ENCODE measurements at regions not wholly inside any gene's neighbourhood (a gene's known extent, or its start where the extent isn't known, plus 50 kb on each side); places are given as distances from the start of the nearest gene placed in this dataset.

DNA sequence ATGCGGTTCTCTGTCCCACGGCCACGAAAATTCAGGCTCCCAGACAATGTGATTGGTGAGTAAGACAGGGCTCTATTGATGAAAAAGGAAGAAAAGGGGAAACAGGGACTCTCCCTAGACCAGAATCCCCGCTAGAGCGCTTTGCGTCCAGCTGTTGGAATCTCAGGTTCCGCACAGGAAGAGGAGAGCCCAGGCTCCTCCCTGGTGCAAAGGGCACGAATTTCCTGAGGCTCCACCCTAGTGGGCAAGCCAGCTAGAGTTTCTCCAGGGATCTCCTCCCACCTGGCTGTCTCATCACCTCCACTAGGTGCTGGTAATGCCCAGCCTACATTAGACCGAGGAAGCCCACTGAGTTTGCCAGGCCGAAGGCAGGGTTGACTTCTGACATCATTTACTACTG is 135.9 kb upstream of the SOX4 start:
- TF ChIP-seq, protein P1, sequence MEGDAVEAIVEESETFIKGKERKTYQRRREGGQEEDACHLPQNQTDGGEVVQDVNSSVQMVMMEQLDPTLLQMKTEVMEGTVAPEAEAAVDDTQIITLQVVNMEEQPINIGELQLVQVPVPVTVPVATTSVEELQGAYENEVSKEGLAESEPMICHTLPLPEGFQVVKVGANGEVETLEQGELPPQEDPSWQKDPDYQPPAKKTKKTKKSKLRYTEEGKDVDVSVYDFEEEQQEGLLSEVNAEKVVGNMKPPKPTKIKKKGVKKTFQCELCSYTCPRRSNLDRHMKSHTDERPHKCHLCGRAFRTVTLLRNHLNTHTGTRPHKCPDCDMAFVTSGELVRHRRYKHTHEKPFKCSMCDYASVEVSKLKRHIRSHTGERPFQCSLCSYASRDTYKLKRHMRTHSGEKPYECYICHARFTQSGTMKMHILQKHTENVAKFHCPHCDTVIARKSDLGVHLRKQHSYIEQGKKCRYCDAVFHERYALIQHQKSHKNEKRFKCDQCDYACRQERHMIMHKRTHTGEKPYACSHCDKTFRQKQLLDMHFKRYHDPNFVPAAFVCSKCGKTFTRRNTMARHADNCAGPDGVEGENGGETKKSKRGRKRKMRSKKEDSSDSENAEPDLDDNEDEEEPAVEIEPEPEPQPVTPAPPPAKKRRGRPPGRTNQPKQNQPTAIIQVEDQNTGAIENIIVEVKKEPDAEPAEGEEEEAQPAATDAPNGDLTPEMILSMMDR (IDR thresholded peaks at IDR 0.05; ENCODE audit: borderline replicate concordance, extremely low read depth, low read length, poor library complexity, severe bottlenecking): no peak
- no peak for TF ChIP-seq EZH2 (IDR thresholded peaks at IDR 0.05; ENCODE audit: borderline replicate concordance, low read depth, low read length, severe bottlenecking)

Measured in DND-41 (cell line).